HG03039 (cell line): ENCODE measurements at regions not wholly inside any gene's neighbourhood (a gene's known extent, or its start where the extent isn't known, plus 50 kb on each side); places are given as distances from the start of the nearest gene placed in this dataset.
"Not testable (repeated sequence)": the region's sequence is repeated elsewhere in the genome, so short reads cannot be mapped to it uniquely, and the experiment has no call there.

Experiments used
- ATAC-seq: cut with Tn5 transposase; IDR thresholded peaks from one replicate; pipeline ENCODE4 v1.9.1; 2021; ENCODE audit warnings: mild to moderate bottlenecking, moderate library complexity; ENCODE audit not compliant: unreplicated experiment

- ATAC-seq: no peak
Observed at GRCh38 chr7:46139079-46139478, 218.0 kb upstream of the IGFBP3 start.

- no peak for ATAC-seq
Observed at GRCh38 chr7:46137725-46138124, 216.7 kb upstream of the IGFBP3 start.

GRCh38 chr7:46135557-46135956 lies 214.5 kb upstream of the IGFBP3 start:
- no peak for ATAC-seq

GRCh38 chr7:46134795-46135194 lies 213.7 kb upstream of the IGFBP3 start:
- ATAC-seq: no peak

GRCh38 chr7:46134385-46134784 lies 213.3 kb upstream of the IGFBP3 start:
- ATAC-seq: no peak

- ATAC-seq: no peak
Observed at GRCh38 chr7:46133751-46134150, 212.7 kb upstream of the IGFBP3 start.

- ATAC-seq: no peak
Observed at GRCh38 chr7:46133072-46133471, 212.0 kb upstream of the IGFBP3 start.

GRCh38 chr7:46131916-46132795 lies 211.1 kb upstream of the IGFBP3 start:
- ATAC-seq: no peak

GRCh38 chr7:46129831-46130230 lies 208.8 kb upstream of the IGFBP3 start:
- ATAC-seq: no peak

GRCh38 chr7:46127814-46128213 lies 206.7 kb upstream of the IGFBP3 start:
- no peak for ATAC-seq

- ATAC-seq: no peak
Observed at GRCh38 chr7:46126675-46127300, 205.7 kb upstream of the IGFBP3 start.

GRCh38 chr7:46123756-46124343 lies 202.8 kb upstream of the IGFBP3 start:
- no peak for ATAC-seq

- ATAC-seq: no peak
Observed at GRCh38 chr7:46115410-46115809, 194.3 kb upstream of the IGFBP3 start.

- ATAC-seq: no peak
Observed at GRCh38 chr7:46109437-46109836, 188.4 kb upstream of the IGFBP3 start.

- no peak for ATAC-seq
Observed at GRCh38 chr7:46108272-46108671, 187.2 kb upstream of the IGFBP3 start.

- ATAC-seq: no peak
Observed at GRCh38 chr7:46107610-46108217, 186.6 kb upstream of the IGFBP3 start.

GRCh38 chr7:46100521-46100920 lies 179.4 kb upstream of the IGFBP3 start:
- ATAC-seq: no peak

- ATAC-seq: no peak
Observed at GRCh38 chr7:46099076-46099475, 178.0 kb upstream of the IGFBP3 start.

GRCh38 chr7:46091071-46091470 lies 170.0 kb upstream of the IGFBP3 start:
- no peak for ATAC-seq

GRCh38 chr7:46089281-46089680 lies 168.2 kb upstream of the IGFBP3 start:
- ATAC-seq: no peak

- not testable (repeated sequence) for ATAC-seq
Observed at GRCh38 chr7:46088486-46088885, 167.4 kb upstream of the IGFBP3 start.
